HCT116 (cell line): ENCODE measurements at regions not wholly inside any gene's neighbourhood (a gene's known extent, or its start where the extent isn't known, plus 50 kb on each side); places are given as distances from the start of the nearest gene placed in this dataset.

Source experiments
- ATAC-seq: fragments of 200-7000 bp; cut with Tn5 transposase; 2 replicates; pipeline ENCODE4 v1.9.1; 2020; ENCODE audit warnings: mild to moderate bottlenecking, moderate library complexity
- BruUV-seq: library from RNA; stranded (reverse); fragments of 400-500 nt; replicated peaks from 2 replicates; lab custom pipeline; 2021; lab: Mats Ljungman, UMichigan
- CTCF ChIA-PET: fragments of 300-600 bp; sonication (Branson Sonifier 250); formaldehyde crosslinking; loops from one replicate; lab custom pipeline; 2021; ENCODE audit warnings: antibody characterized with exemption; lab: Charles Lee
- POLR2A ChIA-PET: fragments of 300-600, 350-600 bp; sonication (Branson Sonifier 250); formaldehyde crosslinking; loops from one replicate; lab custom pipeline; 2021; ENCODE audit warnings: antibody characterized with exemption; lab: Charles Lee
- RAD21 ChIA-PET, 2 experiments: fragments of 300-600 bp; sonication (Branson Sonifier 250); formaldehyde crosslinking; loops; one replicate each; lab custom pipeline; 2023; ENCODE audit warnings: low total read pairs in 2 of 2; ENCODE audit not compliant: uncharacterized antibody in 2 of 2, unreplicated experiment in 2 of 2, low non-redundant PET in 1 of 2; lab: Charles Lee
- DNase-seq: peaks from one replicate; pipeline ENCODE4 v3.0.0-alpha.2; 2010; ENCODE audit warnings: low read depth, low spot score
- H2AFZ ChIP-seq: fragments of 200-600 bp; shearing (Covaris generic), sonication (generic); 2 replicates; pipeline ENCODE4 v1.6.1; 2017; ENCODE audit warnings: low read depth, mixed run types, mixed read lengths, antibody characterized with exemption, low read length; ENCODE audit not compliant: poor library complexity, severe bottlenecking
- H3K27ac ChIP-seq: 2 replicates; pipeline ENCODE4 v1.5.1; 2012; ENCODE audit warnings: low read depth, low read length
- H3K27me3 ChIP-seq: fragments of 200-600 bp; sonication (generic); 2 replicates; pipeline ENCODE4 v1.6.1; 2016; ENCODE audit warnings: mixed run types, low read length, mixed read lengths; ENCODE audit not compliant: insufficient read depth
- H3K36me3 ChIP-seq, 2 experiments: fragments of 200-500 bp in 1 of 2; fragments of 200-600 bp in 1 of 2; sonication (Bioruptor generic) in 1 of 2; sonication (generic) in 1 of 2; 2 replicates each; pipeline versions ENCODE4 v1.5.1 to v1.6.1; 2014 to 2016; ENCODE audit warnings: low read length in 2 of 2, inconsistent platforms in 1 of 2, mixed read lengths in 1 of 2, mixed run types in 1 of 2; ENCODE audit not compliant: insufficient read depth in 2 of 2, control insufficient read depth in 1 of 2
- H3K4me1 ChIP-seq, 2 experiments: fragments of 200-600 bp in 1 of 2; sonication (generic) in 1 of 2; 2 replicates each; pipeline versions ENCODE4 v1.5.1 to v1.6.1; 2012 to 2017; ENCODE audit warnings: low read length in 2 of 2, inconsistent platforms in 1 of 2, mild to moderate bottlenecking in 1 of 2, mixed read lengths in 1 of 2, mixed run types in 1 of 2, moderate library complexity in 1 of 2; ENCODE audit not compliant: insufficient read depth in 2 of 2, control insufficient read depth in 1 of 2
- H3K4me2 ChIP-seq: fragments of 200-600 bp; sonication (generic); 2 replicates; pipeline ENCODE4 v1.6.1; 2017; ENCODE audit warnings: mixed run types, low read length, mixed read lengths
- H3K4me3 ChIP-seq, 2 experiments: fragments of 200-600 bp in 1 of 2; sonication (generic) in 1 of 2; replicated peaks in 1 of 2; 2 replicates each; pipeline ENCODE4 v1.5.1; 2011 to 2016; ENCODE audit warnings: low read length in 2 of 2, control low read depth in 1 of 2, low read depth in 1 of 2, mild to moderate bottlenecking in 1 of 2, mixed read lengths in 1 of 2, mixed run types in 1 of 2
- H3K79me2 ChIP-seq: fragments of 200-600 bp; sonication (generic); 2 replicates; pipeline ENCODE4 v1.6.1; 2017; ENCODE audit warnings: mild to moderate bottlenecking, mixed run types, low read length, moderate library complexity, mixed read lengths; ENCODE audit not compliant: insufficient read depth
- H3K9ac ChIP-seq: fragments of 200-600 bp; sonication (generic); 2 replicates; pipeline ENCODE4 v1.6.1; 2016; ENCODE audit warnings: low read length, mixed read lengths
- H3K9me2 ChIP-seq: fragments of 200-600 bp; sonication (generic), shearing (Covaris generic); 2 replicates; pipeline ENCODE4 v1.6.1; 2017; ENCODE audit warnings: mixed run types, mild to moderate bottlenecking, moderate library complexity; ENCODE audit not compliant: insufficient read depth
- H3K9me3 ChIP-seq, 2 experiments: fragments of 200-500 bp in 1 of 2; fragments of 200-600 bp in 1 of 2; sonication (Bioruptor generic) in 1 of 2; sonication (generic) in 1 of 2; 2 replicates each; pipeline ENCODE4 v1.6.1; 2014 to 2017; ENCODE audit warnings: low read length in 2 of 2, mixed read lengths in 2 of 2, inconsistent platforms in 1 of 2, low read depth in 1 of 2, mild to moderate bottlenecking in 1 of 2, mixed run types in 1 of 2, moderate library complexity in 1 of 2; ENCODE audit not compliant: control insufficient read depth in 1 of 2, insufficient read depth in 1 of 2
- H4K20me1 ChIP-seq: fragments of 200-600 bp; sonication (generic), shearing (Covaris generic); 2 replicates; pipeline ENCODE4 v1.6.1; 2017; ENCODE audit warnings: mixed run types, mild to moderate bottlenecking, moderate library complexity; ENCODE audit not compliant: insufficient read depth
- ATF3 ChIP-seq: IDR thresholded peaks from 2 replicates; pipeline ENCODE4 v1.6.1; 2012
- CBX3 ChIP-seq: IDR thresholded peaks from 2 replicates; pipeline ENCODE4 v1.6.1; 2012; ENCODE audit warnings: low read depth
- FOSL1 ChIP-seq: IDR thresholded peaks from 2 replicates; pipeline ENCODE4 v1.6.1; 2012; ENCODE audit warnings: low read depth
- JUND ChIP-seq: IDR thresholded peaks from 2 replicates; pipeline ENCODE4 v1.6.1; 2012
- POLR2A ChIP-seq: IDR thresholded peaks from 2 replicates; pipeline ENCODE4 v1.7.0; 2011; ENCODE audit warnings: borderline replicate concordance; ENCODE audit not compliant: insufficient read depth, insufficient read length; ENCODE audit errors: extremely low read depth
- SP1 ChIP-seq: IDR thresholded peaks from 2 replicates; pipeline ENCODE4 v1.6.1; 2012; ENCODE audit warnings: low read depth
- SRF ChIP-seq: IDR thresholded peaks from 2 replicates; pipeline ENCODE4 v1.6.1; 2012; ENCODE audit warnings: low read depth
- YY1 ChIP-seq: IDR thresholded peaks from 2 replicates; pipeline ENCODE4 v1.6.1; 2011; ENCODE audit warnings: low read length, low read depth, moderate library complexity, mild to moderate bottlenecking; ENCODE audit not compliant: insufficient replicate concordance; ENCODE audit errors: extremely low read depth
- ZBTB33 ChIP-seq: IDR thresholded peaks from 2 replicates; pipeline ENCODE4 v1.6.1; 2011; ENCODE audit warnings: mild to moderate bottlenecking, low read length, moderate library complexity; ENCODE audit not compliant: insufficient replicate concordance; ENCODE audit errors: extremely low read depth
- ZNF274 ChIP-seq: fragments of 200-500 bp; sonication (Bioruptor generic); IDR thresholded peaks from 2 replicates; pipeline ENCODE4 v1.6.1; 2014; ENCODE audit warnings: mild to moderate bottlenecking, low read depth, low read length, inconsistent platforms
- intact Hi-C: fragments of 100-400 bp; cut with micrococcal nuclease; formaldehyde crosslinking; loops from 2 replicates; pipeline ENCODE4 v1.10.0; 2022

GRCh38 chr5:145076040-145076439, 759.1 kb downstream of the PRELID2 start:
- ChIA-PET CTCF (no interaction called here), POLR2A (no interaction called here), RAD21 (no interaction called here)
- no peak overlapping the region for H3K9ac ChIP-seq
- no TSS peak for BruUV-seq
- H2AFZ ChIP-seq = no peak overlapping the region
- no peak for TF ChIP-seq POLR2A
- no peak for TF ChIP-seq SP1
- no peak for TF ChIP-seq SRF
- TF ChIP-seq JUND = no peak
- TF ChIP-seq CBX3 = no peak
- no peak for TF ChIP-seq FOSL1
- no peak for TF ChIP-seq ZNF274
- no peaks in the 10 kb centered on the region for H3K79me2 ChIP-seq
- H3K9me2 ChIP-seq = no peaks in the 10 kb centered on the region
- H3K4me1 ChIP-seq = no peaks in the 10 kb centered on the region
- ATAC-seq = no peak
- intact Hi-C loops = no loop called here
- H3K4me2 ChIP-seq = no peak overlapping the region
- no peak for DNase-seq
- H3K9me3 ChIP-seq = no peaks in the 10 kb centered on the region
- H3K36me3 ChIP-seq = no peaks in the 10 kb centered on the region
- no peaks in the 10 kb centered on the region for H4K20me1 ChIP-seq
- peaks cover 9% of the 10 kb centered on the region; the same call in 1 of the 2 replicates for H3K27me3 ChIP-seq
- H3K4me3 ChIP-seq = no peak overlapping the region
- H3K27ac ChIP-seq = no peak overlapping the region

- Histone ChIP-seq H3K9me2 (no peaks in the 10 kb centered on the region), H3K9me3 (no peaks in the 10 kb centered on the region), H3K4me2 (no peak overlapping the region), H3K27ac (no peak overlapping the region), H3K9ac (no peak overlapping the region), H3K27me3 (peaks cover 16% of the 10 kb centered on the region), H3K4me1 (no peaks in the 10 kb centered on the region), H3K36me3 (no peaks in the 10 kb centered on the region), H4K20me1 (no peaks in the 10 kb centered on the region), H2AFZ (no peak overlapping the region), H3K79me2 (no peaks in the 10 kb centered on the region), H3K4me3 (no peak overlapping the region)
- POLR2A ChIA-PET = no interaction called here
- no peak for TF ChIP-seq ATF3
- no peak for TF ChIP-seq ZBTB33
- TF ChIP-seq YY1 = no peak
- intact Hi-C loops = no loop called here
- CTCF ChIA-PET = no interaction called here
- no TSS peak for BruUV-seq
- no peak for ATAC-seq
- no peak for DNase-seq
- RAD21 ChIA-PET = no interaction called here
Measured at GRCh38 chr5:145072889-145073288, 762.3 kb downstream of the PRELID2 start.
